HG03139 (cell line): ENCODE measurements at regions not wholly inside any gene's neighbourhood (a gene's known extent, or its start where the extent isn't known, plus 50 kb on each side); places are given as distances from the start of the nearest gene placed in this dataset.
"Not testable (repeated sequence)": the region's sequence is repeated elsewhere in the genome, so short reads cannot be mapped to it uniquely, and the experiment has no call there.

ENCODE experiments used
- ATAC-seq: cut with Tn5 transposase; IDR thresholded peaks from one replicate; pipeline ENCODE4 v1.9.1; 2021; ENCODE audit not compliant: unreplicated experiment

GRCh38 chr14:98900236-98900635 is 371.8 kb downstream of the BCL11B start:
- ATAC-seq, result no peak

GRCh38 chr14:98900798-98901197 is 371.2 kb downstream of the BCL11B start:
- no peak for ATAC-seq

GRCh38 chr14:98901511-98902205 is 370.3 kb downstream of the BCL11B start:
- ATAC-seq, result no peak

- ATAC-seq, result no peak
These were observed 368.6 kb downstream of the BCL11B start for GRCh38 chr14:98903371-98903770.

GRCh38 chr14:98904677-98905076 is 367.3 kb downstream of the BCL11B start:
- no peak for ATAC-seq

GRCh38 chr14:98906123-98906995 is 365.6 kb downstream of the BCL11B start:
- no peak for ATAC-seq

GRCh38 chr14:98907271-98907670 is 364.7 kb downstream of the BCL11B start:
- no peak for ATAC-seq

GRCh38 chr14:98908050-98908449 is 363.9 kb downstream of the BCL11B start:
- no peak for ATAC-seq

- no peak for ATAC-seq
These were observed 362.6 kb downstream of the BCL11B start for GRCh38 chr14:98909251-98909944.

GRCh38 chr14:98910061-98910460 is 361.9 kb downstream of the BCL11B start:
- ATAC-seq, result no peak

- no peak for ATAC-seq
These were observed 359.3 kb downstream of the BCL11B start for GRCh38 chr14:98912655-98913054.

- no peak for ATAC-seq
These were observed 357.9 kb downstream of the BCL11B start for GRCh38 chr14:98913967-98914650.

GRCh38 chr14:98914942-98915341 is 357.1 kb downstream of the BCL11B start:
- no peak for ATAC-seq

GRCh38 chr14:98915625-98916024 is 356.4 kb downstream of the BCL11B start:
- no peak for ATAC-seq

GRCh38 chr14:98916036-98916435 is 356.0 kb downstream of the BCL11B start:
- ATAC-seq, result no peak

GRCh38 chr14:98916476-98916875 is 355.5 kb downstream of the BCL11B start:
- ATAC-seq, result no peak

GRCh38 chr14:98919434-98919833 is 352.6 kb downstream of the BCL11B start:
- no peak for ATAC-seq

GRCh38 chr14:98921306-98921705 is 350.7 kb downstream of the BCL11B start:
- not testable (repeated sequence) for ATAC-seq

- ATAC-seq, result no peak
These were observed 348.4 kb downstream of the BCL11B start for GRCh38 chr14:98923596-98923995.

GRCh38 chr14:98924046-98924445 is 348.0 kb downstream of the BCL11B start:
- ATAC-seq, result no peak
